ENCODE measurements at regions not wholly inside any gene's neighbourhood (a gene's known extent, or its start where the extent isn't known, plus 50 kb on each side); places are given as distances from the start of the nearest gene placed in this dataset.

DNA sequence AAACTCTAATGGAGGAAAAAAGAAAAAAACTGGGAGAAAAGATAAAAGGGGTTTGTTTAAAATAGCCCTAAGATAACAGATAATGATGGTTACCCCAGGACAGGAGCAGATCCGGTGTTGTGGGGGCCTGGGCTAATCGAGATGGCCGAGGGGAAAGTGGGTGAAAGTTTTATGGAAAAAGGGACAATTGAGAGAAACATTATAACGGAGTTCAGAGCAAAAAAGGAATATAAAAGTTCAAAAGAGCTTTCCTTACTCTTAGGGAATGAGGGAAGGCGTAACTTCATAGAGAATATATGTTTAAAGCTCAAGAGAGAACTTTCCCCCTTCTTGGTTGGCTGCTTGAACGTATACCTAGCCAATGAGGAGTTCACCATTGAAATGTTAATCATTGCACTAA, 131.4 kb downstream of the BAMBI start:
- intact Hi-C loops (cut with DNase I) = loop anchor here (10.0 kb wide), 1 partner anchor 134 kb away; the partner anchor contains the start of gene BAMBI
- DNase-seq (ENCODE audit: low spot score) = no peak
- Histone ChIP-seq H3K36me3 (no peaks in the 10 kb centered on the region), H3K4me1 (replicated peaks) (no peaks in the 10 kb centered on the region), H3K27me3 (replicated peaks; ENCODE audit: insufficient read depth) (no peaks in the 10 kb centered on the region), H3K9me3 (no peaks in the 10 kb centered on the region), H3K4me3 (no peak overlapping the region), H3K27ac (no peak overlapping the region)
- WGBS = 91% methylated on average over 6 of the region's 6 CpGs
- no peak for TF ChIP-seq POLR2A (IDR thresholded peaks at IDR 0.05)
- TF ChIP-seq CTCF (IDR thresholded peaks at IDR 0.05) = no peak
- TF ChIP-seq POLR2AphosphoS5 (IDR thresholded peaks at IDR 0.05) = no peak

- H3K4me3 ChIP-seq = no peak overlapping the region
- no peaks in the 10 kb centered on the region for H3K4me1 ChIP-seq (replicated peaks)
- H3K27ac ChIP-seq = no peak overlapping the region
- no peaks in the 10 kb centered on the region for H3K9me3 ChIP-seq
- intact Hi-C loops (cut with DNase I) = no loop called here
- no peak for DNase-seq (ENCODE audit: low spot score)
- no peak for TF ChIP-seq POLR2AphosphoS5 (IDR thresholded peaks at IDR 0.05)
- TF ChIP-seq CTCF (IDR thresholded peaks at IDR 0.05) = no peak
- no peaks in the 10 kb centered on the region for H3K27me3 ChIP-seq (replicated peaks; ENCODE audit: insufficient read depth)
- H3K36me3 ChIP-seq = no peaks in the 10 kb centered on the region
- WGBS = 89% methylated on average over 10 of the region's 10 CpGs
Measured at GRCh38 chr10:28810057-28810870, 132.9 kb downstream of the BAMBI start.

- 84% methylated on average over 9 of the region's 9 CpGs for WGBS
- no peaks in the 10 kb centered on the region for H3K9me3 ChIP-seq
- DNase-seq (ENCODE audit: low spot score) = no peak
- intact Hi-C loops (cut with DNase I) = no loop called here
- H3K27ac ChIP-seq = no peak overlapping the region
- H3K4me1 ChIP-seq (replicated peaks) = no peaks in the 10 kb centered on the region
- H3K4me3 ChIP-seq = no peak overlapping the region
- TF ChIP-seq CTCF (IDR thresholded peaks at IDR 0.05) (no peak), POLR2A (IDR thresholded peaks at IDR 0.05) (no peak), POLR2AphosphoS5 (IDR thresholded peaks at IDR 0.05) (no peak)
- no peaks in the 10 kb centered on the region for H3K36me3 ChIP-seq
- H3K27me3 ChIP-seq (replicated peaks; ENCODE audit: insufficient read depth) = no peaks in the 10 kb centered on the region
Measured at GRCh38 chr10:28811639-28812349, 134.5 kb downstream of the BAMBI start.

DNA sequence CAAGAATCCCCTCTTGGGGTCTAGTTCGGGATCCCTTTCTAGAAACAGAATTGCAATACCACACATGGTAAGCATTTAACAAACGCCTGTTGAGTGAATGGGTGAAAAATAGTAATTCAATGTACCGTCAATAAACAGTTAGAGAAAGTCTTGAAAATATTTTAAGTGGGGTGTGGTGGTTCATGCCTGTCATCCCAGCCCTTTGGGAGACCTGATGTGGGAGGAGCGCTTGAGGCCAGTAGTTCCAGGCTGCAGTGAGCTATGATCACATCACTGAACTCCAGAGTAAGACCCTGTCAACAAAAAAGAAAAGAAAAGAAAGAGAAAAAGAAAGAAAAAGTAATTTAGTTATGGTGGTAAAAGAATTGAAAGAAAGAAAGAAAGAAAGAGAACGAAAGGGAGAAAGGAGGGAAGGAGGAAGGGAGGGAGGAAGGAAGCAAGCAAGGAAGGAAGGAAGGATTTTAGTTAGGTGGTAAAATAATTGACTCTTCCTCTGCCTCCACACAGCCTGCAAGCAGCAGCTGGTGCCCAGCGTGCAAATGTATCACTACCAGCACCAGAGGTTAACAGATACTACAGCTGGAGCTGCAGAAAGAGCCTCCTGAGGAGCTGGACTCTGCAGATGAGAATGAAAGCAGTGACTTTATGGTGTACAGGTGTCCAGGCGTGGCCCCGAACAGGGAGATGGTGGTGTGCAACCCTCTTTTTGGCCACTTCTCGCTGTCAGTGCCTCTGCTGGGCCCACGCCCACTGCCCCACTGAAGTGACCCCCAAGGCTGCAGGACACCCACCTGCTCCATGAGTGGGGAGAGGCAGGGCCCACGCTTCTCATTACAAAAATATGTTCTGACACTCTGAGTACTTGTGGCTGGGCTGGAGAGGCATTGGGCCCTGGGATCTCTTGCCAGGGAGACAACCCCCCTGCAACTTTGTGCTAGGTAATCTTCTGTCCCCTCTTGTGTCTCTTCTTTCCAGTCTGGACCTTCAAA, 135.4 kb downstream of the BAMBI start:
- Histone ChIP-seq H3K27me3 (replicated peaks; ENCODE audit: insufficient read depth) (no peaks in the 10 kb centered on the region), H3K4me1 (replicated peaks) (no peaks in the 10 kb centered on the region), H3K9me3 (no peaks in the 10 kb centered on the region), H3K27ac (no peak overlapping the region), H3K36me3 (no peaks in the 10 kb centered on the region), H3K4me3 (no peak overlapping the region)
- TF ChIP-seq CTCF (IDR thresholded peaks at IDR 0.05) (no peak), POLR2AphosphoS5 (IDR thresholded peaks at IDR 0.05) (no peak), POLR2A (IDR thresholded peaks at IDR 0.05) (no peak)
- DNase-seq (ENCODE audit: low spot score) = no peak
- WGBS = 77% methylated on average over 11 of the region's 11 CpGs
- intact Hi-C loops (cut with DNase I) = no loop called here
